Right atrium auricular region (tissue), 2 donors: ENCODE measurements at regions not wholly inside any gene's neighbourhood (a gene's known extent, or its start where the extent isn't known, plus 50 kb on each side); places are given as distances from the start of the nearest gene placed in this dataset.
A peak's percentile ranks its signal among the peaks of the same experiment; 100 is the strongest.
"Not testable (repeated sequence)": the region's sequence is repeated elsewhere in the genome, so short reads cannot be mapped to it uniquely, and the experiment has no call there.

Source experiments
- DNase-seq: peaks from one replicate; pipeline ENCODE4 v3.0.0-alpha.2; 2019; ENCODE audit warnings: low spot score
- H3K27ac ChIP-seq, 2 donors: fragments of 200-600 bp; sonication (generic); 1 replicate in 1 of 2; 2 replicates in 1 of 2; pipeline ENCODE4 v1.5.1; 2016 to 2019
- H3K27me3 ChIP-seq, 2 donors: fragments of 200-600 bp; sonication (generic); one replicate each; pipeline versions ENCODE4 v1.5.1 to v1.6.0; 2017 to 2019
- H3K36me3 ChIP-seq: fragments of 200-600 bp; sonication (generic); one replicate; pipeline ENCODE4 v1.5.1; 2016
- H3K4me1 ChIP-seq, 2 donors: fragments of 200-600 bp; sonication (generic); one replicate each; pipeline versions ENCODE4 v1.5.1 to v1.6.0; 2017 to 2019
- H3K4me3 ChIP-seq, 2 donors: fragments of 200-600 bp; sonication (generic); 1 replicate in 1 of 2; 2 replicates in 1 of 2; pipeline ENCODE4 v1.5.1; 2017 to 2019; ENCODE audit warnings: mild to moderate bottlenecking in 1 of 2, moderate library complexity in 1 of 2
- H3K9me3 ChIP-seq, 2 donors: fragments of 200-600 bp; sonication (generic); one replicate each; pipeline ENCODE4 v1.5.1; 2019
- TF ChIP-seq, protein P1 (sequence below), 2 donors: fragments of 200-600 bp; sonication (generic); IDR thresholded peaks; one replicate each; pipeline ENCODE4 v1.5.1; 2019; ENCODE audit warnings: antibody characterized with exemption in 2 of 2

DNA sequence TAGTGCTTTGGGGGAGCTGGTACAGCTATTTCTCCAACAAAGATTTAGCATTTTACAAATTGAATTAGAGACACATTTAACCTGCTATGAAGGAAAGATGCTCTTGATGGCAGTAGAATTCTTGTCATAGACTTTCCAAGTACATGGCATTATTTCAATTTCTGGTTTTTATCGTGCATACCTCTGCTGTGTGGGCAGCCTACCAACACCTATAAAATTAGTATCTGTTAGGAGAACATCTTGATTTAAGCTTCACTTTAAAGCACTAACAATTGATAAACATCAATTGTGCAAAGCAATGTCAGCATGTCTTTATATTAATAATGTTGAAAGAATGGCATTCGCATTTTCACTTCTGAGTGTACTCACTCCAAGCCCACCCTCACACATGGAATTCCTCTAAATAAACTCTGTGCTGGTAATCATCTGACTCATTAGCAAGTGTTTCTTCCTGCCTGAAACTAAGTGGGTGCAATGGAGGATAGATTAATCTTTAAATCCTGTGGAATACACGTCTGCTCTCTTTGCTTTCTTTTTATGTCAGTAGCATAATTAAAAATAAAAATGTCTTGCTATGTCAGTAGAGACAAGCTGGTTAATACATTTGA is 279.8 kb upstream of the MAGEB18 start:
- no peak for DNase-seq
- no peaks in the 10 kb centered on the region for H3K27me3 ChIP-seq
- TF ChIP-seq, protein P1, sequence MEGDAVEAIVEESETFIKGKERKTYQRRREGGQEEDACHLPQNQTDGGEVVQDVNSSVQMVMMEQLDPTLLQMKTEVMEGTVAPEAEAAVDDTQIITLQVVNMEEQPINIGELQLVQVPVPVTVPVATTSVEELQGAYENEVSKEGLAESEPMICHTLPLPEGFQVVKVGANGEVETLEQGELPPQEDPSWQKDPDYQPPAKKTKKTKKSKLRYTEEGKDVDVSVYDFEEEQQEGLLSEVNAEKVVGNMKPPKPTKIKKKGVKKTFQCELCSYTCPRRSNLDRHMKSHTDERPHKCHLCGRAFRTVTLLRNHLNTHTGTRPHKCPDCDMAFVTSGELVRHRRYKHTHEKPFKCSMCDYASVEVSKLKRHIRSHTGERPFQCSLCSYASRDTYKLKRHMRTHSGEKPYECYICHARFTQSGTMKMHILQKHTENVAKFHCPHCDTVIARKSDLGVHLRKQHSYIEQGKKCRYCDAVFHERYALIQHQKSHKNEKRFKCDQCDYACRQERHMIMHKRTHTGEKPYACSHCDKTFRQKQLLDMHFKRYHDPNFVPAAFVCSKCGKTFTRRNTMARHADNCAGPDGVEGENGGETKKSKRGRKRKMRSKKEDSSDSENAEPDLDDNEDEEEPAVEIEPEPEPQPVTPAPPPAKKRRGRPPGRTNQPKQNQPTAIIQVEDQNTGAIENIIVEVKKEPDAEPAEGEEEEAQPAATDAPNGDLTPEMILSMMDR (IDR thresholded peaks at IDR 0.05): peak in 1 of 2 donors; percentile 20

DNA sequence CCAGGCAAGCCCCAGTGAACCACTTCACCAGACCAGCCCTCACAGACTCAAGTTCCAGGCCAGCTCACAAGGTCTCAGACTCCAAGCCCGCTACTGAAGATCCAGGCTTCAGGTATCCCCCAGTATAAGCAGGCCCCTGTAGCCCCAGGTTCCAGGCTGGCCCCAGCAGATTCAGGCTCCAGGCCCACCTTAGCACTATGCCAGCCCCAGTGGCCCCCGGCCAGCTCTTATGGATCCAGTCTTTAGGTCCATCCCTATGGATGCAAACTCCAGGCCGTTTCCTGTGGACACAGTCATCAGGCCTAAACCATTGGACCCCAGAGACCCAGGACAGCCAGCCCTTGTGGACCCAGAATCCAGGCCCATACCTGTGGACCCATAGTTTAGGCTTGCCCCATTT is 277.8 kb upstream of the MAGEB18 start:
- Histone ChIP-seq H3K36me3 (no peaks in the 10 kb centered on the region), H3K27me3 (no peaks in the 10 kb centered on the region), H3K27ac (no peak overlapping the region), H3K9me3 (peaks cover 0 to 4% of the 10 kb centered on the region in 2 donors), H3K4me3 (no peak overlapping the region), H3K4me1 (no peaks in the 10 kb centered on the region)
- TF ChIP-seq, protein P1 (IDR thresholded peaks at IDR 0.05): no peak
- DNase-seq: no peak

More for the DNA sequence above, 279.8 kb upstream of the MAGEB18 start:
- Histone ChIP-seq H3K9me3 (peaks cover 0 to 4% of the 10 kb centered on the region in 2 donors), H3K36me3 (no peaks in the 10 kb centered on the region), H3K4me1 (no peaks in the 10 kb centered on the region), H3K27ac (no peak overlapping the region), H3K4me3 (no peak overlapping the region)

- Histone ChIP-seq H3K27me3 (no peaks in the 10 kb centered on the region), H3K9me3 (no peaks in the 10 kb centered on the region), H3K36me3 (no peaks in the 10 kb centered on the region), H3K27ac (no peak overlapping the region), H3K4me3 (no peak overlapping the region), H3K4me1 (no peaks in the 10 kb centered on the region)
- DNase-seq: no peak
- TF ChIP-seq, protein P1 (IDR thresholded peaks at IDR 0.05): no peak
These were observed 268.4 kb upstream of the MAGEB18 start for GRCh38 chrX:25869761-25870160.

DNA sequence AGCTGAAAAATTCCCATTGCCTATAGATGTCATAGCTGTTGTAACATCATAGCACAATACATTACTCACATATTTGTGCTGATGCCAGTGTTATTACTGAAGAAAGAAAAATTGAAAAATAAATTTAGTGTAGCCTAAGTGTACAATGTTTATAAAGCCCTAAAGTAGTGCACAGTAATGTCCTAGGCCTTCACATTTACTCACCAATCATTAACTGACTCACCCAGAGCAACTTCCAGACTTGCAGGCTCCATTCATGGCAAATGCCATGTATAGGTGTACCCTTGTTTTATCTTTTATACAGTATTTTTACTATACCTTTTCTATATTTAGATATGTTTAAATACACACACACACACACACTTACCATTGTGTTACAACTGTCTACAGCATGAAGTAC is 265.4 kb upstream of the MAGEB18 start:
- TF ChIP-seq, protein P1 (IDR thresholded peaks at IDR 0.05): no peak
- H3K27ac ChIP-seq: no peak overlapping the region
- H3K4me3 ChIP-seq: no peak overlapping the region
- no peaks in the 10 kb centered on the region for H3K9me3 ChIP-seq
- no peak for DNase-seq
- H3K27me3 ChIP-seq: no peaks in the 10 kb centered on the region
- no peaks in the 10 kb centered on the region for H3K36me3 ChIP-seq
- H3K4me1 ChIP-seq: no peaks in the 10 kb centered on the region

GRCh38 chrX:25873196-25873595 is 264.9 kb upstream of the MAGEB18 start:
- no peaks in the 10 kb centered on the region for H3K9me3 ChIP-seq
- H3K27ac ChIP-seq: no peak overlapping the region
- H3K4me3 ChIP-seq: no peak overlapping the region
- DNase-seq: no peak
- H3K27me3 ChIP-seq: no peaks in the 10 kb centered on the region
- no peaks in the 10 kb centered on the region for H3K36me3 ChIP-seq
- TF ChIP-seq, protein P1 (IDR thresholded peaks at IDR 0.05): no peak
- H3K4me1 ChIP-seq: no peaks in the 10 kb centered on the region

GRCh38 chrX:25878806-25879205 is 259.3 kb upstream of the MAGEB18 start:
- no peak overlapping the region for H3K27ac ChIP-seq
- no peak for DNase-seq
- H3K27me3 ChIP-seq: no peaks in the 10 kb centered on the region
- H3K36me3 ChIP-seq: no peaks in the 10 kb centered on the region
- no peak overlapping the region for H3K4me3 ChIP-seq
- H3K9me3 ChIP-seq: no peaks in the 10 kb centered on the region
- H3K4me1 ChIP-seq: no peaks in the 10 kb centered on the region
- TF ChIP-seq, protein P1 (IDR thresholded peaks at IDR 0.05): no peak

DNA sequence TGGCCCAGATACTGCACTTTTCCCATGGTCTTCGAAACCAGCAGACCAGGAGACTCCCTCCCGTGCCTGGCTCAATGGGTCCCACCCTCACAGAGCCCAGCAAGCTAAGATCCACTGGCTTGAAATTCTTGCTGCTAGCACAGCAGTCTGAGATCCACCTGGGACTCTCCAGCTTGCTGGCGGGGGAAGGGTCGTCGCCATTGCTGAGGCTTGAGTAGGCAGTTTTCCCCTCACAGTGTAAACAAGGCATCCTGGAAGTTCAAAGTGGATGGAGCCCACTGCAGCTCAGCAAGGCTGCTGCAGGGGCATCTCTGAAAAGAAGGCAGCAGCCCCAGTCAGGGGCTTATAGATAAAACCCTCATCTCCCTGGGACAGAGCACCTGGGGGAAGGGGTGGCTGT is 255.6 kb upstream of the MAGEB18 start:
- H3K27me3 ChIP-seq, H3K4me1 ChIP-seq, H3K27ac ChIP-seq, H3K9me3 ChIP-seq, H3K4me3 ChIP-seq, H3K36me3 ChIP-seq, DNase-seq: not testable (repeated sequence)
